ENCODE measurements at regions not wholly inside any gene's neighbourhood (a gene's known extent, or its start where the extent isn't known, plus 50 kb on each side); places are given as distances from the start of the nearest gene placed in this dataset.

- Histone ChIP-seq H3K4me3 (ENCODE audit: control insufficient read depth in 1 of 2, extremely low read depth in 1 of 2, low read length in 1 of 2) (no peak overlapping the region), H3K36me3 (ENCODE audit: control insufficient read depth in 2 of 2, extremely low read depth in 1 of 2, insufficient read depth in 1 of 2, low read length in 1 of 2) (no peaks in the 10 kb centered on the region), H3K9me3 (peaks cover 3% of the 10 kb centered on the region), H3K27ac (ENCODE audit: low read length) (no peak overlapping the region), H3K4me1 (ENCODE audit: control insufficient read depth in 1 of 2, extremely low read depth in 1 of 2, insufficient read depth in 2 of 2, low read length in 2 of 2) (no peaks in the 10 kb centered on the region), H3K27me3 (replicated peaks in 1 of 2; ENCODE audit: control insufficient read depth in 2 of 2, extremely low read depth in 1 of 2, insufficient read depth in 2 of 2, low read length in 1 of 2) (no peaks in the 10 kb centered on the region)
- no peak overlapping the region for H3K4me3 Mint-ChIP-seq
- ChIA-PET POLR2A (no interaction called here), CTCF (no interaction called here)
- H3K36me3 Mint-ChIP-seq, result no peaks in the 10 kb centered on the region
- no peaks in the 10 kb centered on the region for H3K4me1 Mint-ChIP-seq
- WGBS (ENCODE audit: insufficient coverage), result 67% methylated on average over 1 of the region's 3 CpGs
- DNase-seq (no peak), ATAC-seq (replicated peaks in 1 of 4) (no peak)
- no peaks in the 10 kb centered on the region for H3K27me3 Mint-ChIP-seq
- H3K9me3 Mint-ChIP-seq, result peaks cover 7 to 34% (median 15%) of the 10 kb centered on the region in 3 donors
- no peak overlapping the region for H3K27ac Mint-ChIP-seq
These were observed 716.0 kb downstream of the LRFN5 start for GRCh38 chr14:42322531-42323284.

GRCh38 chr14:42319996-42320395 is 713.3 kb downstream of the LRFN5 start:
- Histone ChIP-seq H3K9me3 (peaks cover 3% of the 10 kb centered on the region), H3K27ac (ENCODE audit: low read length) (no peak overlapping the region), H3K27me3 (replicated peaks in 1 of 2; ENCODE audit: control insufficient read depth in 2 of 2, extremely low read depth in 1 of 2, insufficient read depth in 2 of 2, low read length in 1 of 2) (no peaks in the 10 kb centered on the region), H3K4me3 (ENCODE audit: control insufficient read depth in 1 of 2, extremely low read depth in 1 of 2, low read length in 1 of 2) (no peak overlapping the region), H3K36me3 (ENCODE audit: control insufficient read depth in 2 of 2, extremely low read depth in 1 of 2, insufficient read depth in 1 of 2, low read length in 1 of 2) (no peaks in the 10 kb centered on the region), H3K4me1 (ENCODE audit: control insufficient read depth in 1 of 2, extremely low read depth in 1 of 2, insufficient read depth in 2 of 2, low read length in 2 of 2) (no peaks in the 10 kb centered on the region)
- Mint-ChIP-seq H3K9me3 (peaks cover 7 to 19% (median 9%) of the 10 kb centered on the region in 3 donors), H3K36me3 (no peaks in the 10 kb centered on the region), H3K4me1 (no peaks in the 10 kb centered on the region), H3K27ac (no peak overlapping the region), H3K4me3 (no peak overlapping the region), H3K27me3 (no peaks in the 10 kb centered on the region)
- DNase-seq (no peak), ATAC-seq (replicated peaks in 1 of 4) (no peak)
- CTCF ChIA-PET, result no interaction called here
- POLR2A ChIA-PET, result no interaction called here

- Mint-ChIP-seq H3K9me3 (peaks cover 10 to 15% (median 12%) of the 10 kb centered on the region in 3 donors), H3K4me1 (no peaks in the 10 kb centered on the region), H3K27ac (no peak overlapping the region), H3K36me3 (no peaks in the 10 kb centered on the region), H3K27me3 (no peaks in the 10 kb centered on the region), H3K4me3 (no peak overlapping the region)
- H3K27ac ChIP-seq (ENCODE audit: low read length), result no peak overlapping the region
- H3K4me1 ChIP-seq (ENCODE audit: control insufficient read depth in 1 of 2, extremely low read depth in 1 of 2, insufficient read depth in 2 of 2, low read length in 2 of 2), result no peaks in the 10 kb centered on the region
- no peaks in the 10 kb centered on the region for H3K27me3 ChIP-seq (replicated peaks in 1 of 2; ENCODE audit: control insufficient read depth in 2 of 2, extremely low read depth in 1 of 2, insufficient read depth in 2 of 2, low read length in 1 of 2)
- CTCF ChIA-PET, result no interaction called here
- no peak overlapping the region for H3K4me3 ChIP-seq (ENCODE audit: control insufficient read depth in 1 of 2, extremely low read depth in 1 of 2, low read length in 1 of 2)
- peaks cover 3% of the 10 kb centered on the region for H3K9me3 ChIP-seq
- no peak for ATAC-seq (replicated peaks in 1 of 4)
- H3K36me3 ChIP-seq (ENCODE audit: control insufficient read depth in 2 of 2, extremely low read depth in 1 of 2, insufficient read depth in 1 of 2, low read length in 1 of 2), result no peaks in the 10 kb centered on the region
- POLR2A ChIA-PET, result no interaction called here
- no peak for DNase-seq
These were observed 710.0 kb downstream of the LRFN5 start for GRCh38 chr14:42316693-42317092.

- CTCF ChIA-PET, result no interaction called here
- ATAC-seq (replicated peaks in 1 of 4), result no peak
These were observed 705.2 kb downstream of the LRFN5 start for GRCh38 chr14:42311876-42312275.

GRCh38 chr14:42307239-42307825 is 700.7 kb downstream of the LRFN5 start:
- WGBS (ENCODE audit: insufficient coverage), result 69% methylated on average over 4 of the region's 5 CpGs
- H3K9me3 Mint-ChIP-seq, result peaks cover 18 to 46% (median 38%) of the 10 kb centered on the region in 3 donors
- CTCF ChIA-PET, result no interaction called here

More at GRCh38 chr14:42311876-42312275, 705.2 kb downstream of the LRFN5 start:
- 91% methylated on average over 7 of the region's 9 CpGs for WGBS (ENCODE audit: insufficient coverage)
- Mint-ChIP-seq H3K27me3 (no peaks in the 10 kb centered on the region), H3K27ac (no peak overlapping the region), H3K9me3 (peaks cover 19 to 36% (median 31%) of the 10 kb centered on the region in 3 donors), H3K36me3 (no peaks in the 10 kb centered on the region), H3K4me3 (no peak overlapping the region), H3K4me1 (no peaks in the 10 kb centered on the region)
- POLR2A ChIA-PET, result no interaction called here
- Histone ChIP-seq H3K9me3 (peaks cover under 1% of the 10 kb centered on the region), H3K27me3 (replicated peaks in 1 of 2; ENCODE audit: control insufficient read depth in 2 of 2, extremely low read depth in 1 of 2, insufficient read depth in 2 of 2, low read length in 1 of 2) (no peaks in the 10 kb centered on the region), H3K36me3 (ENCODE audit: control insufficient read depth in 2 of 2, extremely low read depth in 1 of 2, insufficient read depth in 1 of 2, low read length in 1 of 2) (no peaks in the 10 kb centered on the region), H3K4me1 (ENCODE audit: control insufficient read depth in 1 of 2, extremely low read depth in 1 of 2, insufficient read depth in 2 of 2, low read length in 2 of 2) (no peaks in the 10 kb centered on the region), H3K27ac (ENCODE audit: low read length) (no peak overlapping the region), H3K4me3 (ENCODE audit: control insufficient read depth in 1 of 2, extremely low read depth in 1 of 2, low read length in 1 of 2) (no peak overlapping the region)
- no peak for DNase-seq

GRCh38 chr14:42299692-42300091 is 693.0 kb downstream of the LRFN5 start:
- H3K4me1 Mint-ChIP-seq, result peaks cover 0 to 2% (median 0%) of the 10 kb centered on the region in 3 donors
- Histone ChIP-seq H3K27ac (ENCODE audit: low read length) (no peak overlapping the region), H3K27me3 (replicated peaks in 1 of 2; ENCODE audit: control insufficient read depth in 2 of 2, extremely low read depth in 1 of 2, insufficient read depth in 2 of 2, low read length in 1 of 2) (no peaks in the 10 kb centered on the region), H3K36me3 (ENCODE audit: control insufficient read depth in 2 of 2, extremely low read depth in 1 of 2, insufficient read depth in 1 of 2, low read length in 1 of 2) (no peaks in the 10 kb centered on the region), H3K4me3 (ENCODE audit: control insufficient read depth in 1 of 2, extremely low read depth in 1 of 2, low read length in 1 of 2) (no peak overlapping the region), H3K9me3 (no peaks in the 10 kb centered on the region), H3K4me1 (ENCODE audit: control insufficient read depth in 1 of 2, extremely low read depth in 1 of 2, insufficient read depth in 2 of 2, low read length in 2 of 2) (no peaks in the 10 kb centered on the region)
- ATAC-seq (replicated peaks in 1 of 4) (no peak), DNase-seq (no peak)
- 38% methylated on average over 1 of the region's 2 CpGs for WGBS (ENCODE audit: insufficient coverage)
- no peaks in the 10 kb centered on the region for H3K27me3 Mint-ChIP-seq
- peaks cover 5 to 31% (median 6%) of the 10 kb centered on the region in 3 donors for H3K9me3 Mint-ChIP-seq
- H3K27ac Mint-ChIP-seq, result no peak overlapping the region
- H3K36me3 Mint-ChIP-seq, result no peaks in the 10 kb centered on the region
- no peak overlapping the region for H3K4me3 Mint-ChIP-seq
- ChIA-PET POLR2A (no interaction called here), CTCF (no interaction called here)

More at GRCh38 chr14:42307239-42307825, 700.7 kb downstream of the LRFN5 start:
- Histone ChIP-seq H3K4me1 (ENCODE audit: control insufficient read depth in 1 of 2, extremely low read depth in 1 of 2, insufficient read depth in 2 of 2, low read length in 2 of 2) (no peaks in the 10 kb centered on the region), H3K9me3 (peaks cover 5% of the 10 kb centered on the region), H3K27me3 (replicated peaks in 1 of 2; ENCODE audit: control insufficient read depth in 2 of 2, extremely low read depth in 1 of 2, insufficient read depth in 2 of 2, low read length in 1 of 2) (no peaks in the 10 kb centered on the region), H3K27ac (ENCODE audit: low read length) (no peak overlapping the region), H3K4me3 (ENCODE audit: control insufficient read depth in 1 of 2, extremely low read depth in 1 of 2, low read length in 1 of 2) (no peak overlapping the region), H3K36me3 (ENCODE audit: control insufficient read depth in 2 of 2, extremely low read depth in 1 of 2, insufficient read depth in 1 of 2, low read length in 1 of 2) (no peaks in the 10 kb centered on the region)
- H3K4me1 Mint-ChIP-seq, result no peaks in the 10 kb centered on the region
- H3K27me3 Mint-ChIP-seq, result no peaks in the 10 kb centered on the region
- ATAC-seq (replicated peaks in 1 of 4) (no peak), DNase-seq (no peak)
- POLR2A ChIA-PET, result no interaction called here
- H3K4me3 Mint-ChIP-seq, result no peak overlapping the region
- H3K36me3 Mint-ChIP-seq, result no peaks in the 10 kb centered on the region
- H3K27ac Mint-ChIP-seq, result no peak overlapping the region
